K562 (cell line): ENCODE measurements at regions not wholly inside any gene's neighbourhood (a gene's known extent, or its start where the extent isn't known, plus 50 kb on each side); places are given as distances from the start of the nearest gene placed in this dataset.

Source experiments
- ATAC-seq: fragments of 200-7000 bp; cut with Tn5 transposase; 3 replicates; pipeline ENCODE4 v1.9.1; 2020; ENCODE audit warnings: moderate library complexity
- BruUV-seq: library from RNA; stranded (reverse); fragments of 400-500 nt; replicated peaks from 2 replicates; lab custom pipeline; 2021; lab: Mats Ljungman, UMichigan
- CTCF ChIA-PET: fragments of 300-600 bp; formaldehyde crosslinking; extraction: SDS; loops from one replicate; lab custom pipeline; 2021; ENCODE audit warnings: low intra/inter-chr PET ratio; lab: Yijun Ruan, JAX
- POLR2A ChIA-PET: fragments of 300-600, 350-650 bp; sonication (Branson Sonifier 250); formaldehyde crosslinking; extraction: SDS; loops from one replicate; lab custom pipeline; 2021; ENCODE audit warnings: antibody characterized with exemption, inconsistent platforms; lab: Yijun Ruan, JAX
- DNase-seq, 4 experiments: peaks; one replicate each; pipeline versions ENCODE4 v3.0.0 to v3.0.0-alpha.2; 2011 to 2018; ENCODE audit warnings: low spot score in 3 of 4, mixed read lengths in 3 of 4; ENCODE audit errors: extremely low read depth in 1 of 4
- FAIRE-seq: peaks from 2 replicates; lab custom pipeline; 2011; peaks lifted over from hg19 to GRCh38; lab: Jason Lieb, UNC
- H2AFZ ChIP-seq: 2 replicates; pipeline ENCODE4 v1.6.0; 2011; ENCODE audit warnings: low read depth, low read length, control low read depth, inconsistent platforms
- H3K27ac ChIP-seq: fragments of 200-600 bp; 3 replicates; pipeline ENCODE4 v1.8.0; 2011; ENCODE audit warnings: low read depth, mild to moderate bottlenecking, control low read depth, inconsistent platforms, low read length, moderate library complexity, mixed read lengths; ENCODE audit errors: extremely low read depth
- H3K27me3 ChIP-seq, 2 experiments: fragments of 300-600 bp in 1 of 2; 2 replicates in 1 of 2; 3 replicates in 1 of 2; pipeline versions ENCODE4 v1.6.0 to v1.8.0; 2011; ENCODE audit warnings: inconsistent platforms in 2 of 2, low read length in 2 of 2, mild to moderate bottlenecking in 1 of 2, mixed read lengths in 1 of 2, moderate library complexity in 1 of 2; ENCODE audit not compliant: control insufficient read depth in 2 of 2, insufficient read depth in 2 of 2
- H3K36me3 ChIP-seq: fragments of 300-600 bp; 3 replicates; pipeline ENCODE4 v1.8.0; 2011; ENCODE audit warnings: mild to moderate bottlenecking, low read length, inconsistent platforms; ENCODE audit not compliant: control insufficient read depth, insufficient read depth
- H3K4me1 ChIP-seq, 2 experiments: fragments of 200-600 bp in 1 of 2; replicated peaks in 1 of 2; 2 replicates in 1 of 2; 3 replicates in 1 of 2; pipeline versions ENCODE4 v1.5.1 to v1.8.0; 2011; ENCODE audit warnings: inconsistent platforms in 2 of 2, low read length in 2 of 2, mild to moderate bottlenecking in 1 of 2, mixed read lengths in 1 of 2, moderate library complexity in 1 of 2; ENCODE audit not compliant: control insufficient read depth in 2 of 2, insufficient read depth in 2 of 2
- H3K4me2 ChIP-seq: 2 replicates; pipeline ENCODE4 v1.6.1; 2011; ENCODE audit warnings: low read length, control low read depth, inconsistent platforms, mixed read lengths; ENCODE audit not compliant: insufficient read depth
- H3K4me3 ChIP-seq: fragments of 200-600 bp; sonication (generic), shearing (Covaris generic); 2 replicates; pipeline ENCODE4 v1.5.1; 2016; ENCODE audit warnings: control low read depth, inconsistent platforms
- H3K79me2 ChIP-seq: fragments of 200-600 bp; 3 replicates; pipeline ENCODE4 v1.8.0; 2011; ENCODE audit warnings: low read length, inconsistent platforms; ENCODE audit not compliant: control insufficient read depth, insufficient read depth
- H3K9ac ChIP-seq, 2 experiments: 2 replicates each; pipeline versions ENCODE4 v1.6.0 to v1.6.1; 2011; ENCODE audit warnings: low read depth in 2 of 2, low read length in 2 of 2, control low read depth in 1 of 2, inconsistent platforms in 1 of 2, mild to moderate bottlenecking in 1 of 2, mixed read lengths in 1 of 2; ENCODE audit not compliant: insufficient read depth in 1 of 2
- H3K9me1 ChIP-seq: one replicate; pipeline ENCODE4 v1.6.0; 2011; ENCODE audit warnings: inconsistent platforms, mild to moderate bottlenecking, low read length, moderate library complexity; ENCODE audit not compliant: control insufficient read depth, insufficient read depth
- H3K9me3 ChIP-seq: replicated peaks from 2 replicates; pipeline ENCODE4 v1.5.1; 2011; ENCODE audit warnings: low read depth, low read length, inconsistent platforms; ENCODE audit not compliant: control insufficient read depth, insufficient read depth
- H4K20me1 ChIP-seq: replicated peaks from 2 replicates; pipeline ENCODE4 v1.6.1; 2011; ENCODE audit warnings: low read length, inconsistent platforms, mixed read lengths; ENCODE audit not compliant: control insufficient read depth, insufficient read depth
- CEBPG ChIP-seq, 3 experiments: fragments of 200-800 bp in 1 of 3; sonication (Bioruptor generic) in 1 of 3; sonication (generic) in 1 of 3; formaldehyde crosslinking in 1 of 3; IDR thresholded peaks in 2 of 3; conservative IDR thresholded peaks in 1 of 3; 2 replicates each; pipeline versions ENCODE4 v1.6.1 to v1.8.0; 2016 to 2022; ENCODE audit warnings: missing compliant biosample characterization in 2 of 3, missing genetic modification characterization in 2 of 3, mild to moderate bottlenecking in 1 of 3, missing genetic modification reagents in 1 of 3
- CTCF ChIP-seq, 3 experiments: IDR thresholded peaks in 2 of 3; conservative IDR thresholded peaks in 1 of 3; 2 replicates each; pipeline ENCODE4 v1.5.1; 2011 to 2012; ENCODE audit warnings: low read length in 3 of 3, mild to moderate bottlenecking in 3 of 3, control low read depth in 2 of 3, improper control_type of control experiment in 1 of 3, inconsistent platforms in 1 of 3, low read depth in 1 of 3, mixed read lengths in 1 of 3, moderate library complexity in 1 of 3; ENCODE audit not compliant: insufficient read depth in 2 of 3
- GABPA ChIP-seq: fragments of 200-800 bp; sonication (Bioruptor generic); conservative IDR thresholded peaks from 2 replicates; pipeline ENCODE4 v1.6.1; 2016; ENCODE audit warnings: low read depth, missing genetic modification characterization, missing compliant biosample characterization
- GTF2F1 ChIP-seq: IDR thresholded peaks from 2 replicates; pipeline ENCODE4 v1.6.1; 2011; ENCODE audit warnings: low read depth, low read length, improper control_type of control experiment
- ILK ChIP-seq: fragments of 450-650 bp; IDR thresholded peaks from 2 replicates; pipeline ENCODE4 v1.6.1; 2016; ENCODE audit warnings: missing genetic modification characterization, low read depth, mild to moderate bottlenecking, missing compliant biosample characterization, moderate library complexity, borderline replicate concordance
- NCOA2 ChIP-seq, 2 experiments: fragments of 450-650 bp; IDR thresholded peaks; 2 replicates each; pipeline ENCODE4 v1.6.1; 2018; ENCODE audit warnings: mild to moderate bottlenecking in 2 of 2, moderate library complexity in 1 of 2; ENCODE audit not compliant: partially characterized antibody in 2 of 2
- RAD21 ChIP-seq, 2 experiments: fragments of 250-450 bp in 1 of 2; fragments of 450-650 bp in 1 of 2; sonication (Bioruptor Pico) in 1 of 2; formaldehyde crosslinking in 1 of 2; IDR thresholded peaks in 1 of 2; conservative IDR thresholded peaks in 1 of 2; 2 replicates each; pipeline versions ENCODE4 v1.4.0 to v1.8.0; 2020 to 2022; ENCODE audit warnings: mild to moderate bottlenecking in 2 of 2, moderate library complexity in 1 of 2
- TBP ChIP-seq: optimal IDR thresholded peaks from 2 replicates; pipeline ENCODE3; 2011; ENCODE audit warnings: low read depth, low read length, improper control_type of control experiment
- TOE1 ChIP-seq, 2 experiments: fragments of 450-650 bp in 1 of 2; sonication (generic) in 1 of 2; formaldehyde crosslinking in 1 of 2; IDR thresholded peaks; 2 replicates each; pipeline versions ENCODE4 v1.7.1 to v1.8.0; 2016 to 2022; ENCODE audit warnings: borderline replicate concordance in 2 of 2, mild to moderate bottlenecking in 2 of 2, antibody characterized with exemption in 1 of 2, inconsistent platforms in 1 of 2, low read depth in 1 of 2, missing genetic modification reagents in 1 of 2, moderate library complexity in 1 of 2
- WGBS: fragments of 100-300 bp; shearing (Covaris generic); methylation state at CpG from one replicate; pipeline ENCODE4 v1.1.6; 2016; ENCODE audit warnings: low coverage, mixed read lengths; ENCODE audit not compliant: insufficient coverage; ENCODE audit errors: missing lambda C conversion rate; 5-methylcytosine and 5-hydroxymethylcytosine counted together
- in situ Hi-C: fragments of 300-500 bp; cut with MboI; formaldehyde crosslinking; loops from 4 replicates; pipeline ENCODE4 v1.15.0; 2018; ENCODE audit warnings: inconsistent platforms, mixed read lengths
- intact Hi-C: fragments of 100-400 bp; cut with micrococcal nuclease; formaldehyde crosslinking; loops from 2 replicates; pipeline ENCODE4 v1.14.2; 2022
- TF ChIP-seq, protein P1 (sequence below): fragments of 450-650 bp; IDR thresholded peaks from one replicate; pipeline ENCODE4 v1.6.1; 2018; ENCODE audit warnings: mild to moderate bottlenecking, moderate library complexity; ENCODE audit not compliant: partially characterized antibody

DNA sequence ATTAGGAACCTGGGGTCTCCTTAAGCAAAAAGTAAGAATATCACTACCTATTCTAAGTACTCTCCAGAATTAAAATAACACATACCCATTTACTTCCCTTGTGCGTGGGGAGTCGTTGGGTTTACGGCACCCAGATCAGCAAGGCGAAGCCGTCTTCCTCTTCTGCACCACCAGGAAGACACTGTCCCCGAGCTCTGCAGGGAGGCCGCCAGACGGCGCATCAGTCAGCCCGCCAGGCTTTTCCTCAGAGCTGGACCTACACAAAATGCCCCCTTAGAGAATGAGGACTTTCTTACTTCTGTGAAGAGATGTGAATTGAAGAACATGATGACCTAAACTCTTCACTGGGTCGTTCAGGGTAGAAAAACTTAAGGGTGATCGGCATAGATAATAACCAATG is 526.5 kb downstream of the GALR1 start:
- 4% methylated on average over 8 of the region's 12 CpGs for WGBS
- in situ Hi-C loops (no loop called here), intact Hi-C loops (no loop called here)
- H4K20me1 ChIP-seq, result no peaks in the 10 kb centered on the region
- no peak overlapping the region for H3K4me2 ChIP-seq
- no peaks in the 10 kb centered on the region for H3K79me2 ChIP-seq
- H2AFZ ChIP-seq, result no peak overlapping the region
- no peak overlapping the region for H3K4me3 ChIP-seq
- no peaks in the 10 kb centered on the region for H3K36me3 ChIP-seq
- peak in 1 of 4 experiments; percentile 1 for DNase-seq
- no peaks in the 10 kb centered on the region for H3K9me3 ChIP-seq
- TF ChIP-seq, protein P1, sequence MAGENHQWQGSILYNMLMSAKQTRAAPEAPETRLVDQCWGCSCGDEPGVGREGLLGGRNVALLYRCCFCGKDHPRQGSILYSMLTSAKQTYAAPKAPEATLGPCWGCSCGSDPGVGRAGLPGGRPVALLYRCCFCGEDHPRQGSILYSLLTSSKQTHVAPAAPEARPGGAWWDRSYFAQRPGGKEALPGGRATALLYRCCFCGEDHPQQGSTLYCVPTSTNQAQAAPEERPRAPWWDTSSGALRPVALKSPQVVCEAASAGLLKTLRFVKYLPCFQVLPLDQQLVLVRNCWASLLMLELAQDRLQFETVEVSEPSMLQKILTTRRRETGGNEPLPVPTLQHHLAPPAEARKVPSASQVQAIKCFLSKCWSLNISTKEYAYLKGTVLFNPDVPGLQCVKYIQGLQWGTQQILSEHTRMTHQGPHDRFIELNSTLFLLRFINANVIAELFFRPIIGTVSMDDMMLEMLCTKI, result no peak
- peak; percentile 10 to 35 (median 19); a peak in 2 of 6 replicates for TF ChIP-seq CTCF (IDR thresholded peaks at IDR 0.05 in 2 of 3, conservative IDR thresholded peaks at IDR 0.05 in 1 of 3; ENCODE audit: insufficient read depth in 2 of 3, low read depth in 1 of 3, low read length in 3 of 3)
- no peak for TF ChIP-seq ILK (tag)
- no peak for TF ChIP-seq CEBPG (CRISPR knock-in tag; IDR thresholded peaks at IDR 0.05)
- 0 out of 4 replicates have a peak, but pooled peaks of 1 of the 2 experiments have one; percentile 24 for TF ChIP-seq CEBPG (tag; conservative IDR thresholded peaks at IDR 0.05 in 1 of 2, IDR thresholded peaks at IDR 0.05 in 1 of 2)
- TF ChIP-seq TBP, result no peak
- no peak for TF ChIP-seq NCOA2 (IDR thresholded peaks at IDR 0.05; ENCODE audit: partially characterized antibody in 2 of 2)
- TF ChIP-seq TOE1 (IDR thresholded peaks at IDR 0.05; ENCODE audit: borderline replicate concordance), result no peak
- TF ChIP-seq TOE1 (CRISPR knock-in tag; IDR thresholded peaks at IDR 0.05; ENCODE audit: borderline replicate concordance, low read depth), result no peak
- 0 out of 4 replicates have a peak, but pooled peaks of 1 of the 2 experiments have one; percentile 7 for TF ChIP-seq RAD21 (CRISPR knock-in tag; conservative IDR thresholded peaks at IDR 0.05 in 1 of 2, IDR thresholded peaks at IDR 0.05 in 1 of 2)
- no peak for TF ChIP-seq GTF2F1
- TF ChIP-seq GABPA (tag), result no peak
- TF ChIP-seq, all 486 proteins: peak for 3
- H3K9me1 ChIP-seq, result no peaks in the 10 kb centered on the region
- ATAC-seq (peak; percentile 74), FAIRE-seq (no peak)
- ChIA-PET CTCF (no interaction called here), POLR2A (no interaction called here)
- H3K27ac ChIP-seq, result no peak overlapping the region
- H3K27me3 ChIP-seq, result no peaks in the 10 kb centered on the region
- no TSS peak for BruUV-seq
- H3K4me1 ChIP-seq, result no peaks in the 10 kb centered on the region
- no peak overlapping the region for H3K9ac ChIP-seq
